ENCODE measurements at regions not wholly inside any gene's neighbourhood (a gene's known extent, or its start where the extent isn't known, plus 50 kb on each side); places are given as distances from the start of the nearest gene placed in this dataset.
"Not testable (repeated sequence)": the region's sequence is repeated elsewhere in the genome, so short reads cannot be mapped to it uniquely, and the experiment has no call there.

DNA sequence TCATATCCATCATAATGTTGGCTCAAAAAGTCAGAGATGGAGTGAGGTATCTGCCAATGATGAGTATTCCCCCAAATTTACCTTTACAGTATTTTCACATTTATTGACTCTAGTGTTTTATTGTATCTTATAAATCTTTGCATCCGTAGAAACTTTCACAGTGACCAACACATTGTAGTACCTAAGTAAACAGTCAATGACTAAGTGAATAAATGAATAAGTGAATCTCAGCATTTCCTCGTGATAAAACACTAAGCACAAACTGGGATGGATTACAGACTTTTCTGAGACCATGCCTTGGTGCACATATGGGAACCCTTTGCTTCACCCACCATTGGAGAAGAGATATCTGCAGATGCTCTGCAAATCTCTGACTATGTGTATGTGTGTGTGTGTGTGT, 429.9 kb downstream of the NR4A2 start:
- no peak for DNase-seq (ENCODE audit: low read depth)

DNA sequence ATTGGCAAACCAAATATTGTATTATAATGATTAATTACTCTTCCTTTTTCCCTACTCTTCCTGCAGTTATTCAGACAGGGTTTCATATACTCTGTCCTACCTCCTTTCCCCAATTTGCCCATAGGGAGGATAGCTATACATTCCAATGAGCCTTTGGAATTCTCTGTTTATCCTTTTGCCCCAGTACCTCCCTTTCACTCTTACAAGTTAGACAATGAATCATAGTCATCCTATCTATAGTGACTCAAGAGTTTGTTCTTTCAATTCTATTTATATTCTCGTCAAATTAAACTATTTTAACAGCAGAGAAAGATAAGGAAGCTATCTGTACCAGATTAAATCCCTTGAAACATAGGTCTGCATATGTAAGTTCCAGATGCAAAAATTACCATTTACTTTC, 437.5 kb downstream of the NR4A2 start:
- no peak for DNase-seq (ENCODE audit: low read depth)

DNA sequence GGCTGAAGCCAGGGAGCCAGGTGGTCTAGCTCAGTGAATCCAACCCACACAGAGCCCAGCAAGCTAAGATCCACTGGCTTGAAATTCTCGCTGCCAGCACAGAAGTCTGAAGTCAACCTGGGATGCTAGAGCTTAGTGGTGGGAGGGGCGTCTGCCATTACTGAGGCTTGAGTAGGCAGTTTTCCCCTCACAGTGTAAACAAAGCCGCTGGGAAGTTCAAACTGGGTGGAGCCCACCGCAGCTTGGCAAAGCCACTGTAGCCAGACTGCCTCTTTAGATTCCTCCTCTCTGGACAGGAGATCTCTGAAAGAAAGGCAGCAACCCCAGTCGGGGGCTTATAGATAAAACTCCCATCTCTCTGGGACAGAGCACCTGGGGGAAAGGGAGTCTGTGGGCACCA, 452.1 kb downstream of the NR4A2 start:
- DNase-seq (ENCODE audit: low read depth) = not testable (repeated sequence)

DNA sequence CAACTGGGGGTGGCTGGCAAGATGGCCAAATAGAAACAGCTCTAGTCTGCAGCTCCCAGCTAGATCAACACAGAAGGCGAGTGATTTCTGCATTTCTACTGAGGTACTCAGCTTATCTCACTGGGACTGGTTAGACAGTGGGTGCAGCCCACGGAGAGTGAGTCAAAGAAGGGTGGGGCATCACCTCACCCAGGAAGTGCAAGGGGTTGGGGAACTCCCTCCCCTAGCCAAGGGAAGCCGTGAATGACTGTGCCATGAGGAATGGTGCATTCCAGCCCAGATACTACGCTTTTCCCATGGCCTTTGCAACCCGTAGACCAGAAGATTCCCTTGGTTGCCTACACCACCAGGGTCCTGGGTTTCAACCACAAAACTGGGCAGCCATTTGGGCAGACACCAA, 452.6 kb downstream of the NR4A2 start:
- DNase-seq (ENCODE audit: low read depth) = not testable (repeated sequence)

DNA sequence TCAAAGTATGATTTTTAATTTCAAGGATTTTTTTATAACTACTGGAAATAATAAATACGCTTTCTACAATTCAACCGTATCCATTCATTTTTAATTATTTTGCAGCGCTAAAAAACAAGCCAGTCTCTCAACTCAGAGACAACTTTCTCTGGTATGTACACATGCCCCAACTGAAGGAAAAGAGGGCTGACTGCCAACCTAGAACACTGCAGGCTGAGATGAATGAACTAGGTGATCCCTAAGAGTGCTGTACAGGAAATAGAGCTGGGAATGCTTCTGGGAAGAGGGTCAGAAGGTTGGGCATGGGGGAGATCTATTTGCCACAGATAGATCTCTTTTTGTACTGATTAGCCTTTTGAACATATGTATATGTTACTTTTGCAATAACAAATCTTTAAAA, 460.1 kb downstream of the NR4A2 start:
- DNase-seq (ENCODE audit: low read depth) = no peak

DNA sequence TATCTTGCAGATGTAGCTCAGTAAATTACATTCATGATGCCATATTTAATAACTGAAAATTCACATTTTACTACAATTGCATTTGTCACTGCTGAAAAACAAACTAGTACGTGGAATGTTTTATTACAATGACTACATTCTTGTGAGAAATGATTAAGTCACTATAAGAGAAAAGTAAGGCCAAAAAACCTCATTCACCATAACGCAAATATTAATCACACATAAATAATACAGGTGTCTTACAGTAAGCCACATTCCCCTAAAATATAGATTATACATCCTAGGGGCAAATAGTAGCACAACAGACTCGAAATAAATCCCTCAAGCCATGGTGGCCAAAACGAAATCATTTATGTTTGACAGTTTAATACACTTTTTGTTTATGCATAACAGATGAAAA, 460.6 kb downstream of the NR4A2 start:
- no peak for DNase-seq (ENCODE audit: low read depth)

DNA sequence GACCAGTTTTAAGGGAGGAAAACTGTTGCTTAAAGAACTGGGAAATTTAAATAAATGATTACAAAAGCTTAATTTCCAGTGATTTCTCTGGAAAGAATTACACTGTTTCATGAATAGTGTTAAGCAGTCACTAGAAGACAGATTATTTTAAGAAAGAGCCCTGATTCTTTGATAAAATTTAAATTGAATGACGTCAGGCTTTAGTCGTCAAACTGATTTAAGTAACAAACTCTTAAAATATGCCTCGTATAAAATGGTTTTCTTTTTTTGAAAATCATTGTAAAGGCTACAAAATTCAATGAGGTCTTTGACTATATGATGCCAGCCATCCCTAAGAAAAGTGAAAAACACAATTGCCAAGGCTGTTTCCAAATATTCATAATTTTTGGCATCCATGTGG, 465.0 kb downstream of the NR4A2 start:
- no peak for DNase-seq (ENCODE audit: low read depth)

DNA sequence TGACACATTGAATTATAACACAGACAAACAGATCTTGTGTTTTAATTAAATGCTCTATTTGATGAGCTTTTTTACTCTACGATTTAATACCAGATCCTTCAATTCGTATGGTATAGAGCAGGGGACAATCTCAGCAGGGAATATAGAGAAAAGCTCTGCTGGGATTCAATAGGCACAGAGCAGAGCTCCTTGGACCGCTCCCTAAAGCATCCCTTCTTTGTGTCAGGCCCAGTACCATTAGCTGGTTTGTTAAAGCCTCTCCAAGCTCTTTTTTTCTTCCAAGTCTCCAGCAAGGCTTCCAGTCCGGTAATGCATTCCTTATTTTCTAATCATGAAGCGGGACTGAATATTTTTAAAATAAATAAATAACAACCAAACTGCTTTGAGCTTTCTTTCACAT, 466.0 kb downstream of the NR4A2 start:
- DNase-seq (ENCODE audit: low read depth) = no peak

DNA sequence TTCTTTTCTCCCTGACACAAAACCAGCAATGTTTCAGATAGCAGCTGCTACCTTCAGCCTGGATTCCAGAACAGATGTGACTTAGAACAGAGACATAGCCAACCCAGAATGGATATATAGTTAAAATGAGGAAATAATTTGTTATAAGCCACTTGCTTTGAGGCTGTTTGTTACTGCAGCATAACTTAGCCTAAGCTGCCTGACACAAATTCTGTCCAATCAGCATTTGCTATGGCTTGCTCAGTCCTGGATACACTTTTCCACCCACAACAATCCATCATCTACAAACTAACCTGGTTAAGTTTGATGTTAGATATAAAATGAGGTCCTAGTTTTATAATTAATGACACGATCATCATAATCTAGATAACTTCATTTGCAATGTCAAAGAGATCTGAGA, 480.4 kb downstream of the NR4A2 start:
- DNase-seq (ENCODE audit: low read depth) = no peak

DNA sequence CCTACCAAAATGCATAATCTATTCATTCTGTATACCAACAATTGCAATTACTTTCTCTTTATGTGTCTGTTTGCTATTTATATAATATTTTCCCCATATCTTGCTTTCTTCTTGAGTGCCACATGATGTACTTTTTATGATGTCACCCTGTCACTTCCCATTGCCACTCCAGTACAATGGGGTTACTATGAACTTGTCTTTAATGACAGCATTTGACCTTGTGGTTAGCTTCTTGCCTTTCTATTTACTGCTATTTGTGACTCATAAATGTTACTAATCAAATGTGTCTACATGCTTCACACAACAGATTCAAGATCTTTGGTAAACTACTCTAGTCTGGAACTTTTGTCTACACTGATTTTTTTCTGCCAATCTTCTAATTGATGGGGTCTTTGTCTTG, 486.3 kb downstream of the NR4A2 start:
- no peak for DNase-seq (ENCODE audit: low read depth)

DNA sequence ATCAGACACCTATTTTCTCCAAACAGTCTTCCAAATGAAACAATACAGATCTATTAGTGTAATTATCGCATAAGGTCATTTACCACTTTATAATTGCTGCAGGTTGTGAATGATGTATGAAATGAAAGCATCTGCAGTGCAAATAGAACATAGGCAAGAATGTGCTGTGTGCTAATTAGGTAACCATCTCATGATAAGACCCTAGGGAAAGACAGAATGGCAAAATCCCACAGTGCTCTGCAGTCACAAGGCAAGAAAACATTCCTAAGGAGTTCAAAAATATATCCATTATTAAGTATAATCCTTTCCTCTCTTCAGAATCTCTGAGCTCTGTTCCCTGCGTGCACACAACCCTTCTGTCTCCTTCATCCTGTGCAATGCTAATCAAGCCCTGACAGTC, 488.1 kb downstream of the NR4A2 start:
- DNase-seq (ENCODE audit: low read depth) = no peak

DNA sequence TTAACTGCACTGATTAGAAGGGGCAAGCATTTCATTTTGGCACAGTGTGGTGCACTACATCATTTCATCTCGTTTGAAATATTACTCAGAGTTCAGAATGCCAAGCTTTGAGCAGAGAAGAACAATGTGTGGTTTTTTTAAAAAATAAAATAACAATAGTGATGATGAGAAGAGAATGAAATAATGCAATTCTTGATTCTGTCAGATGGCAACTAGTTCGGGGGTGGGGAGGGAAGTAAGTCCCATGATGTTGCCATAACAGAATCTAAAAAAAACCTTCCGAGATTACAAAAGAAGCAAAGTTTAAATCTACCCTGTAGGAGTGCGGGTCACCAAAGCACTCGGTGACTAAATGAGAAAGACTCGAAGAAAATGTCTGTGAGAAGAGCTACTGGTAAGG, 490.4 kb downstream of the NR4A2 start:
- no peak for DNase-seq (ENCODE audit: low read depth)

DNA sequence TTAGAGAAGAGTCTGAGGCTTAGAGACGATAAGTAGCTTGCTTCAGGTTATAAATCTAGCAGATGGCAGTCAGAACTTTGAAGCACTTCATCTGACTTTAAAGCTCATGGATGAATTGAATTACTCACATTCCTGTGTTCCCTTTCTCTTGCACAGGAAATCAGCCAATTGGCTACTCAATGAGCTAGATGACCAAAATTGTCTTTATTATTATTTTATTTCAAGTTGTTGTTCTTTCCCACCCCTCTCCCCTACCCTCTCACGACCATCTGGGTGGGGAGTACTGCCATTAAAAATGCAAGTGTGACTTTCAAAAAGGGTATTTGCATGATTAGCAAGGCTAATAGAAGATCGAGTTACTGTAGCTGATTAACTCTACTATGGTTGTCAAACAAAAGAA, 491.1 kb downstream of the NR4A2 start:
- DNase-seq (ENCODE audit: low read depth) = no peak

DNA sequence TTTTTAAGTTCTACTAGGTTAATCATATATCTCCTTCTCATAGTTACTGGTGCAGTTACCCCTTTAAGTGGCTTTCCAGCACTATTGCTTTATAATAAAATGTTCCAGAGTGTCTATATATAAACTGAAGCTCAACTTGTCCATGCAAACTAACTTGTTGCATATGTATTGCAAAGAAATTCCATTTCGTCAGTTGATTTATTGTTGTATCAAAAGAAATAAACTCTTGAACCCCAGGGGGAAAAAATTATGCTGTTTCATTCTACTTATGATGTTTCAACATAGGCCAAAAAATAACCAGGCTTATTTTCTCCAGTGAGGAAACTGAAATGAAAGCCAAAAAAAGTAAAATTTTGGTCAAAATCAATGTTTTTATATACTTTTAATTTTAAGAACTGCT, 491.9 kb downstream of the NR4A2 start:
- DNase-seq (ENCODE audit: low read depth) = no peak

DNA sequence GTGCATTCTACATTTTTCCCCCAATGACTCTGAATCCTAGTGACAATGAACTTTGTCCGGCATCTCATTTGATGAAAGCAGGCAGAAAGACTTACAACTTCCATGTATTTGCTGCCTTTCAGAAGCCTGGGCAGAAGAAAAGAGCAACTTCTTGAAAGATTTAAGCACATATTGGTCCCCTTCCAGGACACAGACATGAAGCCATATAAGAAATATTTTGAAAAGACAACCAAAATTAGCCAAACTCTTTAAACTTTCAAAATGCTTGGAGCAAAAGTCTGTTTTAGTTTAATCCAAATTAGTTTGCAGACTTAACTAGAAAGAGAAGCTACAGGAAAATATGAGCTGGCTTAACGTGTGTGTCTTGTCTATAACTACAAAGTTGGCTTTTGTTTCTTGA, 492.5 kb downstream of the NR4A2 start:
- DNase-seq (ENCODE audit: low read depth) = no peak

DNA sequence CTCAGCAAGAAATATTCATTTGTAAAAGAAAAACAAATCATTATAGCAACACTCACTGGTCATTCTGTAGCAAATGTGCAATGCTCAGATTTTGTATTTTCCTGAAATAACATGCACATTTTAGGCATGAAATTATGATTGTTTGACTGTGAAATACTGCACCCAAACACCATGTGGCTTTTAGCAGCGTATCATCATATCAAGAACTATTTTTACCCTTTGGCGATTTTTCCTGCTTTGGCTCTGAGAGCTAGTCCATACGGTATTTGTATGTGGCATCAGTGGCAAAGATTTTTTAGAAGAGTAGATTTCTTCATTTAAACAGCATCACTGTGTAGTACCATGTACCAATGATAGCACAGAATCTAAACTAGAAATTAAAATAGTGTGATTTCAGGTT, 493.1 kb downstream of the NR4A2 start:
- DNase-seq (ENCODE audit: low read depth) = no peak

DNA sequence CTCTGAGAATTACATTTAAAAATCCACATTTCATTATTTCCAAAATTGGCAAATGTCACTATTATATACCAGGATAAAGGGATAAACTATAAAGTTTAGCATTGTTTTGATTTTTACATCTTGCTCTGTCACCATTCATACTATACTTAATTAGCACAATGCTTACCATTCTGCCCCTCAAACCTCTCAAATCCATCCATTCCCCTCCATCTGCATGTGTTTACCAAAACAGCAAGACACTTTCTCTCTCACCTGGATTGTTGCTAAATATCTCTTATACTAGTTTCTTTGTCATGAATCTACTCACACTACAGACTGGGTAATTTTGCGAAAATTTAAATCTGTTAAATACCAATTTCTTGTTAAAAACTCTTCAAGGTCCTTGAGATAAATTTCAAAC, 496.1 kb downstream of the NR4A2 start:
- DNase-seq (ENCODE audit: low read depth) = no peak

DNA sequence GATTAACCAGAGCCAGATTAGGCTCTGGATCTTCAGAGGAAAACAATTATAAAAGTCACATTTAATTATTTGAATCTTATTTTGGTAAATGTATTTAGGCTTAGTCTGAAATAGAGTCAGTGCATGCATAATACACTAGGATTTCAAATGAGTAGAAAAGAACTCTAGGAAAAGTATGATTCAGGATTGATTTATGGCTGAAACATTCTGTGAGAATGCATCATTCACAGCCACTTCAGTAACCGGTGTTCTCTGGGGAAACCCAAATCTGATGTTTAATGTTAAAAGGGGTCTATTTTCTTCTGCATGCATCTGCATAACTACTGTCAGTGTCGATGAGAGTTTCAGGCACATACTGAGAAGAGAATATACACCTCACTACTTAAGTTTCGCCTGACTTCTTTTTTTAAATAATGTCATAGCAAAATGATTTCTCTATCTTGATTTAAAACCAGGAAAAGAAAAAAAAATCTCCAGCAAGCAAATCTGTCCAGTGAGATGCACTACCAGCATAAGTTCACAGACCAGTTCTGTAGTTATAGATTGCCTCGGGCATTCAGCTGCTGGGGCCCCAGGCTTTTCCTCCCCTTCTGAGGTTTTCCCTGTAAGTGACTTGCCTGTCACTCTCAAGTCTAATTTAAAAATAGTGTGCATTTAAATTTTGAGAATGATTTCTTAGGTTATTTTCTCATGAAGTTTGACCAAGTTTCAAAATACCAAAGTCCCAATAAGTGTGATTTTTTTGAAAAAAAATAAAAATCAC, 501.5 kb downstream of the NR4A2 start:
- DNase-seq (ENCODE audit: low read depth) = no peak

DNA sequence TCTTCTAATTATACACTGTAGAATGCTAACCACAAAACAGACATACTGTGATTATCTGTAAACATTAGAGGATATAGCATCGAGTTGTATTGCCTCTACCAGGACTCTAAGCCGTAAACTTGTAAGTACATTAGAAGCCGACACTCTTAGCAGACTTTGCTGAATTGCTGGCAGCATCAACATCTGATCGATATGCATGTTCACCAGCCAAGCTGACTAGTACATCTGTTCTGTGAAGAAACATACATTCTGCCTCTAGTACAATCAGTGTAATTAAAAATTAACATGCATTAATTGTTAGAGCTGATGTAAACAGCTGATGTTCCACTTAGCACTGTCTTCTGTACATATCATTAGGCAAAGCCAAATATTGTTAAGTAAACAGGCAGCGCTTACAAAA, 502.2 kb downstream of the NR4A2 start:
- DNase-seq (ENCODE audit: low read depth) = no peak

DNA sequence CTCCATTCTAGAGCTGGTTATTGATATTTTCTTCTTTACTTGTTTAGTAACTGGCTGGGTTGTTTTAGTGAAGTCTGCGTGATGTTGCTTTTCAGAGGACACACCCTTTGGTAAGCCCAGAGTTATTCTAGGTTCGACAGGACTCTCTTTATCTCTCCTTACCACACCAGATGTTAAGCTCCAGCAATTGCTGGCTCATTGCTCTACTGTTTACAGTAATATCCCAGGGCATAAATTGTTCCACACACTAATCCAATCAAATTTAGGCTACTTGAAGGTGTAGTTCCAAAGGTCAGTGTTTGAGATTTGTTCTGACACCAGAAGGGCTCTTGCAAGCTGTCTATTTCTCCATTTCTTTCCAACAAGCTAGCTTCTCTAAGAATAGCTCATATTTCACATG, 506.6 kb downstream of the NR4A2 start:
- no peak for DNase-seq (ENCODE audit: low read depth)

DNA sequence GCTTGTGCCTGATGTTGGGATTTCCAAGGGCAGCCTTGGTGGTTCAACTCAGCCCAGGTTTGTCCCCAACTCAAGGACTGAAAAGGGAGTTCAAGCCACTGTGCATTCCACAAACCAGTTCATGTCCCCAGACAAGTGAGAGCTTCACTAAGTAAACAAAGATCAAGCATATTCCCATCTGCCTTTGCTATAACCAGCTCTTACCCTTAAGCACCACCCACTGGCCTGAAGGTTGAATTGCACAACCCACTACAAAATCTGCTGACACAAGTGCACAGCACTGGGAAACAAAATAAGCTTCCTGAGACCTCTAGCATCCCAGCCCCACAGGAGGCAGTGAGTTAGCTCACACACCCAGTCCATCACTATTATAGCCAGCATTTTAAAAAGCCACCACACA, 516.7 kb downstream of the NR4A2 start:
- DNase-seq (ENCODE audit: low read depth) = no peak

DNA sequence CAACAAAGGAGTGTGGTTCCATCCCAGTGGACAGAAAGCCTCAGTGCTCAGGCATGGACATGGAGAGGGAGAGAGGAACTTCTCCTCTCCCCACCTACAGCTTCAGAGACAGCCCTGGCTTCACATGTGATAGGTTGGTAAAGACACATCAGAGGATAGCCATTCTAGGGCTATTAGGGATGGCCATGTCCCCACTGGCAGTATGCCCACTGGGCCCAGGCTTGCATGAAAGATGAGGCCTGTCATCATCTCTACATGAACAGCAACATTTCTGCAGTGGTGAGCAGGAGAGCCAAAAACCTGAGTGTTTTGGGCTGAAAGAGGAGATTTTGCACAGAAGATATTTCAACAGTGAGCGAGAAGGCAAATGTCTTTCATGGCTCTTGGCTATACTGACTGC, 517.2 kb downstream of the NR4A2 start:
- DNase-seq (ENCODE audit: low read depth) = no peak

DNA sequence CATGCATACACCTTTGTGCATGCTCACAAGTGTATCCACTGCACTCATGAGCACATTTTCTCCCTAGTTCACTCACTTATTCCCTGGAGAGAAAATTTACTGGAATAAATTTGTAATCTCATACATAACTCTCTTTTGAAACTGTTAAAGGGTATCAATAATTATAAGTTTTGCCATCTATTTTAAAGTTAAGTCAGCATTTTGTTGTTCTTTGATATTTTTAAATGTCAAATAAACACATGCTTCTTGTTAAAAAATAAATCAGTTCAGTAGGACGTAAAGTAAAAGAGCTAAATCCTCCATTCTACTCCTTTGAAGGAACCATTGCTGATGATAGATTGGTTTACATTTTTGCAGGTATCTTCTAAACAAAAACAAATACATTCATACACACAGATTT, 522.1 kb downstream of the NR4A2 start:
- DNase-seq (ENCODE audit: low read depth) = no peak

DNA sequence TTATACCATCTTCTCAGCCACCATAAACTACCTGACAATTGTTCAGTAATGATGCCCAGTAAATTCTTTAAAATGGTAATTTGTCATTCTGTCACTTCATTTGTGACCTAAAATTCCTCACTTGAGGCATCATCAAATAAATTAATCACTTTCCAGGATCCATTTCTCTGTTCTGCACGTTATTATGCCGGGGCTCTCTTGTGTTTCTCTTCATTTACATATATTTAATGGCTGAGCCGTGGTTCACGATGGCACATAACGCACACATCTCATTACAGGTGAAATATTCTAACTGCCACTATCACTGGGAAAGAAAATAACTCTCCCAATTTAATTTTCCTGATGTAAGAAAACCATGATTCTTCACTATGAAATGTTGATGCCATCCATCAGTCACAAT, 529.6 kb downstream of the NR4A2 start:
- no peak for DNase-seq (ENCODE audit: low read depth)

DNA sequence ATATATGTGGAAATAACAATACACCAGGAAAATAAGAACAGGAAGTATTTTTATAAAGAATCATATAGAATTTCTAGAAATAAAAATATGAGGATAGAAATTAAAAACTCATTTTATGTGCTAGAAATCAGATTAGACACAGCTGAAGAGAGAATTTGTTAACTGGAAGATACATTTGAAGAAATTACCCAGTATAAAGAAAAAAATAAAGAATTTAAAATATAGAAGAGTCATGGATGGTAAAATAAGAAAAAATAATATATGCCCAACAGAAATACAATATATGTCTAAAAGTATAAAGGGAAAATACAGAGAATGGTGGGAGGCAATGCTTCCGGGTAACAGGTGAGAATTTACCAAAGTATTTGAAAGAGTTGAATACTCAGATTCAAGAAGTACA, 539.9 kb downstream of the NR4A2 start:
- no peak for DNase-seq (ENCODE audit: low read depth)

Measured in HS-27A (cell line).